ENCODE measurements at regions not wholly inside any gene's neighbourhood (a gene's known extent, or its start where the extent isn't known, plus 50 kb on each side); places are given as distances from the start of the nearest gene placed in this dataset.

DNA sequence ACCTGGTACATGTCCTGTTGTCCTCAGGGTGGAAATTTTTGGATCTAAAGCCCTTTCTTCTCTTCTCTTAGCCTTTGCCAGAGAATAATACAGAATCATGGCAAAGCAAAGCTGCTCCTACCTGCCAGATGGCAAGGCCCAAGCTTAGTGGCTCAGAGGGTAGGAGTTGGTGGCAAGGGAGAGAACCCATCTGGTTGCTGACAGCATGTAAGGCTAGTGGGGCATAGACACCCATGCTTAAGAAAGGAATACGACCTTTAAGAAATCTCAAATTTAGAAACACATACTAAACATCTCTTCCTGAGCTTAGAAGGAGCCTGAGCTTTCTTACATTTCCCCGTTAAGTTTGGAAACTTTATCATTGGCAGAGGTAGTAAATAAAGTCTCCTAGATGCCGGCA, 395.0 kb upstream of the SOX9 start:
- H3K4me3 ChIP-seq, result no peak overlapping the region
- 63% methylated on average over 3 of the region's 3 CpGs for WGBS (ENCODE audit: insufficient coverage, low coverage, low lambda C conversion rate, missing lambda C conversion rate)

DNA sequence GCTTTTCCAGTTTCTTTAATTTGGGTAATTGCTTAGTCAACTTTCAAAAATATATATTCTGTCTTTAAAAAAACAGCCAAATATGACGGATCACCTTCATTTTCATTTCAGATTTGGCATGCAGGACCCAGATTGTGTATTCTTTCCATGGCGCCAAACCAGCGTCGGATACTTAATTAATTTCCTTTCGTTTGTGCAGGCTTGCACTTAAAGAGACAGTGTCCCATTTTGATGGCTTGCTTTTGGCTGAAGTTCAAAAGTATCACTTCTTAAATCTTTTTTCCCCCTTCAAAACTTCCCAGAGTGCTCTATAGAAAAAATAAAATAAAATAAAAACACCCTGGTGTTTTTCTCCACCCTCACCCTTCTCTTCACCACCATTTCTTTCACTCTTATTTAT, 394.5 kb upstream of the SOX9 start:
- intact Hi-C loops (cut with DNase I), result no loop called here
- no peaks in the 10 kb centered on the region for H3K27me3 ChIP-seq
- no peak overlapping the region for H3K4me3 ChIP-seq
- TF ChIP-seq, protein P1, sequence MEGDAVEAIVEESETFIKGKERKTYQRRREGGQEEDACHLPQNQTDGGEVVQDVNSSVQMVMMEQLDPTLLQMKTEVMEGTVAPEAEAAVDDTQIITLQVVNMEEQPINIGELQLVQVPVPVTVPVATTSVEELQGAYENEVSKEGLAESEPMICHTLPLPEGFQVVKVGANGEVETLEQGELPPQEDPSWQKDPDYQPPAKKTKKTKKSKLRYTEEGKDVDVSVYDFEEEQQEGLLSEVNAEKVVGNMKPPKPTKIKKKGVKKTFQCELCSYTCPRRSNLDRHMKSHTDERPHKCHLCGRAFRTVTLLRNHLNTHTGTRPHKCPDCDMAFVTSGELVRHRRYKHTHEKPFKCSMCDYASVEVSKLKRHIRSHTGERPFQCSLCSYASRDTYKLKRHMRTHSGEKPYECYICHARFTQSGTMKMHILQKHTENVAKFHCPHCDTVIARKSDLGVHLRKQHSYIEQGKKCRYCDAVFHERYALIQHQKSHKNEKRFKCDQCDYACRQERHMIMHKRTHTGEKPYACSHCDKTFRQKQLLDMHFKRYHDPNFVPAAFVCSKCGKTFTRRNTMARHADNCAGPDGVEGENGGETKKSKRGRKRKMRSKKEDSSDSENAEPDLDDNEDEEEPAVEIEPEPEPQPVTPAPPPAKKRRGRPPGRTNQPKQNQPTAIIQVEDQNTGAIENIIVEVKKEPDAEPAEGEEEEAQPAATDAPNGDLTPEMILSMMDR (IDR thresholded peaks at IDR 0.05), result no peak
- no peak for TF ChIP-seq POLR2A (IDR thresholded peaks at IDR 0.05)
- no peaks in the 10 kb centered on the region for H3K9me3 ChIP-seq
- 45% methylated on average over 5 of the region's 5 CpGs for WGBS (ENCODE audit: insufficient coverage, low coverage, low lambda C conversion rate, missing lambda C conversion rate)
- DNase-seq (no peak), ATAC-seq (no peak)
- H3K36me3 ChIP-seq, result no peaks in the 10 kb centered on the region
- H3K4me1 ChIP-seq, result no peaks in the 10 kb centered on the region
- no peak overlapping the region for H3K27ac ChIP-seq

More for the DNA sequence above, 395.0 kb upstream of the SOX9 start:
- no peak for DNase-seq
- Histone ChIP-seq H3K27ac (no peak overlapping the region), H3K9me3 (no peaks in the 10 kb centered on the region), H3K27me3 (no peaks in the 10 kb centered on the region), H3K4me1 (no peaks in the 10 kb centered on the region), H3K36me3 (no peaks in the 10 kb centered on the region)
- intact Hi-C loops (cut with DNase I), result no loop called here
- TF ChIP-seq POLR2A (IDR thresholded peaks at IDR 0.05), result no peak
- TF ChIP-seq, protein P1 (IDR thresholded peaks at IDR 0.05), result no peak
- ATAC-seq, result no peak

DNA sequence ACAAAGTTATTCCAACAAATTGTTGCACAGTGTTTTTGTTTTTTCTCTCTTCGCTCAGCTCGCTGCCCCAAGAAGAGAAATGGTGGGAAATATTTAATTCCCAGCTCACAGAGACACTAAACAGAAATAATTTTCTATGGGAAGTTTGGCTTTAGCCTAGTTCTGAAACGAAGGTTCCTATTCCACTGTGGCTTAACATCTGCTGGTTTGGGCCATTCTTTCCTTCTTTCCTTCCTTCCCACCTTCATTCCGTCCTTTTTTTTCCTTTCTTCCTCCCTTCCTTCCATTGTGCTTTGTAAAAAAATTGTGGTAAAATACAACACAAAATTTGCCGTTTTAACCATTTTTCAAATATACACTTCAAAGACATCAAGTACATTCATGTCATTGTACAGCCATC, 393.5 kb upstream of the SOX9 start:
- Histone ChIP-seq H3K27me3 (no peaks in the 10 kb centered on the region), H3K27ac (no peak overlapping the region), H3K4me1 (no peaks in the 10 kb centered on the region), H3K4me3 (no peak overlapping the region), H3K36me3 (no peaks in the 10 kb centered on the region), H3K9me3 (no peaks in the 10 kb centered on the region)
- no peak for DNase-seq
- intact Hi-C loops (cut with DNase I), result no loop called here
- TF ChIP-seq, protein P1 (IDR thresholded peaks at IDR 0.05), result no peak
- no peak for TF ChIP-seq POLR2A (IDR thresholded peaks at IDR 0.05)
- WGBS (ENCODE audit: insufficient coverage, low coverage, low lambda C conversion rate, missing lambda C conversion rate), result 73% methylated on average over 5 of the region's 5 CpGs
- ATAC-seq, result no peak

DNA sequence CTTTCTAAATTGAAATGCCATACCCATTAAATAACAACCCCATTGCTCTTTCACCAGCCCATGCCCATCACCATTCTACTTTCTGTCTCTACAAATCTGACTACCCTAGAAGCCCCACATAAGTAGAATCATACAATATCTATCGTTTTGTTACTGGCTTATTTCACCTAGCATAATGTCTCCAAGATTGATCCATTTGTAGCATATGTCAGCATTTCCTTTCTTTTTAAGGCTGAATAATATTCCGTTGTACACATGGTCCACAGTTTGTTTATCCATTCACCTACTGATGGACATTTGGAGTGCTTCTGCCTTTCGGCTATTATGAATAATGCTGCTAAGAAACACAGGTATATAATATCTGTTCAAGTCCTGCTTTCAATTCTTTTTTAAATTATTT, 393.1 kb upstream of the SOX9 start:
- H3K36me3 ChIP-seq, result no peaks in the 10 kb centered on the region
- ATAC-seq (no peak), DNase-seq (no peak)
- H3K27me3 ChIP-seq, result no peaks in the 10 kb centered on the region
- no peak overlapping the region for H3K27ac ChIP-seq
- no peaks in the 10 kb centered on the region for H3K9me3 ChIP-seq
- WGBS (ENCODE audit: insufficient coverage, low coverage, low lambda C conversion rate, missing lambda C conversion rate), result 76% methylated on average over 3 of the region's 3 CpGs
- intact Hi-C loops (cut with DNase I), result no loop called here
- H3K4me3 ChIP-seq, result no peak overlapping the region
- no peaks in the 10 kb centered on the region for H3K4me1 ChIP-seq
- TF ChIP-seq POLR2A (IDR thresholded peaks at IDR 0.05), result no peak
- TF ChIP-seq, protein P1 (IDR thresholded peaks at IDR 0.05), result no peak

DNA sequence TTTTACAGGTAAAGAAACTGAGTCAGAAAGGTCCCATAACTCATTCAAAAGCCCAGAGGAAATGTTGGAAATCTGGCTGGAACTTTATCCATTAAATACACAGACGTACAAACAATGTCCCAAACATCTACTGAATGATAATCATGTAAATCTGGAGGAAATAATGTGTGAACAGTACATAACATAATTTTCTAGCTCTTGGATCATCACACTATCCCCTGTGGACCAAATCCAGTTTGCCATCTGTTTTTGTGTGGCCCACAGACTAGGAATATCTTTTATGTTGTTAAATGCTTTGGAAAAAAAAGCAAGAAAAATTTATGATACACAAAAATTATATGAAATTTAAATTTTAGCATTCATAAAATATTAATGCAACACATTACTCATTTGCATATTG, 389.9 kb upstream of the SOX9 start:
- WGBS (ENCODE audit: insufficient coverage, low coverage, low lambda C conversion rate, missing lambda C conversion rate), result 28% methylated on average over 1 of the region's 1 CpG
- DNase-seq (no peak), ATAC-seq (no peak)
- Histone ChIP-seq H3K27ac (no peak overlapping the region), H3K4me1 (no peaks in the 10 kb centered on the region), H3K36me3 (no peaks in the 10 kb centered on the region), H3K4me3 (no peak overlapping the region), H3K27me3 (no peaks in the 10 kb centered on the region), H3K9me3 (no peaks in the 10 kb centered on the region)
- no peak for TF ChIP-seq POLR2A (IDR thresholded peaks at IDR 0.05)
- TF ChIP-seq, protein P1 (IDR thresholded peaks at IDR 0.05), result no peak
- intact Hi-C loops (cut with DNase I), result no loop called here
